ENCODE measurements at regions not wholly inside any gene's neighbourhood (a gene's known extent, or its start where the extent isn't known, plus 50 kb on each side); places are given as distances from the start of the nearest gene placed in this dataset.
"Not testable (repeated sequence)": the region's sequence is repeated elsewhere in the genome, so short reads cannot be mapped to it uniquely, and the experiment has no call there.

DNA sequence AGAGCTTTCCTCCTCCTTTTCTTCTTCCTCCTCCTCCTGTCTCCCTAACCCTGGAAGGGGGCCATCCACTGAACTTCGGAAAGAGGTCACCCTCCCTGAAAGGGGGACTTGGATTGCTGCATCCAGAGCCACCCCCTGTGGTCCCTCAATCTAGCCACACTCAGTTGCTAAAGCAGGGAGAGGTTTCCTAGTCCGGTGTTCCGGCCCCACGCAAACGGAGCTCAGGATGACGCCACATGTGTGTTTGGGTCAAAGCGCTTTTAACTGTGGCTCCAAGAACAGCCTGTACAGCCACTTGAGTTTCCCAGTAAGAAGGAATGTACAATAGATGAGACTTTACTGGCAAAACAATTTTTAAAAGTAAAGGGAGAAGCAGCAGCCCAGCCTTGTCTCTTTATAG, 206.9 kb upstream of the IRF2BP2 start:
- H3K4me3 Mint-ChIP-seq; H2BK12ac ChIP-seq (ENCODE audit: insufficient read length, low read depth, low read length); H3K23me2 ChIP-seq (ENCODE audit: insufficient read length, low read depth, low read length, poor library complexity, severe bottlenecking); H4K91ac ChIP-seq (ENCODE audit: insufficient read length, low read depth, low read length); H3K4me1 ChIP-seq (ENCODE audit: insufficient read depth, low read length); H3K27me3 Mint-ChIP-seq (ENCODE audit: low read depth); H3K4ac ChIP-seq (ENCODE audit: low read depth, low read length); H3K9me3 ChIP-seq (ENCODE audit: control insufficient read depth, low read depth, low read length); H3K27ac ChIP-seq (ENCODE audit: insufficient read length, low read depth, low read length); H2BK120ac ChIP-seq (ENCODE audit: low read depth, low read length, poor library complexity, severe bottlenecking); H3K79me1 ChIP-seq (ENCODE audit: insufficient read depth, low read depth, low read length, poor library complexity, severe bottlenecking); H3K4me2 ChIP-seq (ENCODE audit: insufficient read depth, insufficient read length, low read length); H4K20me1 ChIP-seq (ENCODE audit: control insufficient read depth, insufficient read depth, insufficient read length); H3K9ac ChIP-seq (ENCODE audit: extremely low read depth, insufficient read length, low read length); H3K36me3 Mint-ChIP-seq (ENCODE audit: insufficient read depth in 1 of 3, low read depth in 3 of 3); H3K27me3 ChIP-seq (ENCODE audit: insufficient read depth, low read length); H2BK20ac ChIP-seq (ENCODE audit: low read depth, low read length, poor library complexity, severe bottlenecking); H3K4me1 Mint-ChIP-seq; H2AFZ ChIP-seq (ENCODE audit: low read length); H3K14ac ChIP-seq (ENCODE audit: insufficient read depth, low read length); H2BK5ac ChIP-seq (ENCODE audit: insufficient read length, low read length); H3K79me2 ChIP-seq (ENCODE audit: insufficient read depth, low read length); H3K27ac Mint-ChIP-seq; H3K18ac ChIP-seq (ENCODE audit: insufficient read length, low read depth, low read length); H2BK15ac ChIP-seq (ENCODE audit: low read depth, low read length); H3K23ac ChIP-seq (ENCODE audit: insufficient read length, low read depth, low read length); DNase-seq; H4K5ac ChIP-seq (ENCODE audit: insufficient read length, low read depth, low read length); H4K8ac ChIP-seq (replicated peaks; ENCODE audit: insufficient read length, low read depth, low read length); H3T11ph ChIP-seq (ENCODE audit: low read length); H3K56ac ChIP-seq (ENCODE audit: insufficient read length, low read depth, low read length); H3K9me3 Mint-ChIP-seq; H2AK5ac ChIP-seq (ENCODE audit: insufficient read length, low read length): not testable (repeated sequence)
- no CpG with 5 or more reads among the region's 7 CpGs for WGBS (ENCODE audit: extremely low coverage, insufficient read length, low lambda C conversion rate)

DNA sequence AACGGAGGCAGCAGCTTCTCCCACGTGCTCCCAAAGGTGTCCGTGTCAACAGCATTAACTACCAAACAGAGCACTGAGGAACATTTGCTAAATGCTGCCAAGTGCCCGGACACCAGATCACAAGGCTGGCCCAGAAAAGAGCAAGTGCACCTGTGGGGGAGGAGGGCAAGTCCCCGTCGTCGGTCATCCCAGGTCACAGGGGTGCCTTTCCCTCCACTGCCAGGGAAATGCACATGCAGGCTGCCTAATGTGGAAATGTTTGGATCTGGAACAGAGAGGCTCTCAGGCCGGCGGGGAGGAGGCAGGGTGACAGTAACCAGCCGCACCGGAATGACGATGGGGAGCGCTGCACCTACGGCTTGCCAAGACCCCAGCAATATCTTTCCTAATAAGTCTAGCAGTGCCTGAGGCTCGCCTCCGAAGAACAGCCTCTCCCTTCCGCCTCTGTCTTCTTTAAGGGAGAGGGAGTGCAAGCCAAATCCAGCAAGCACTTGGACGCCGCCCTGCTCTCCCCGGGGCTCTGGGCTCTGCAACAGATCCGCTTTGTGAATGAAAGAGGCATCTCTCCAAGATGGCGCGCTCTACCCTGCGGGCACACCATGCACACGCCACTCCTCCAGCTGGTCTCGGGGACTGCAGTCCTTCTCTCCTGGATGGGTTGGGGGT, 206.3 kb upstream of the IRF2BP2 start:
- H2BK120ac ChIP-seq (ENCODE audit: low read depth, low read length, poor library complexity, severe bottlenecking); H2BK20ac ChIP-seq (ENCODE audit: low read depth, low read length, poor library complexity, severe bottlenecking); H2BK15ac ChIP-seq (ENCODE audit: low read depth, low read length); H3K4me1 ChIP-seq (ENCODE audit: insufficient read depth, low read length); H3K4me1 Mint-ChIP-seq; H3K79me2 ChIP-seq (ENCODE audit: insufficient read depth, low read length); H3K9me3 ChIP-seq (ENCODE audit: control insufficient read depth, low read depth, low read length); H4K91ac ChIP-seq (ENCODE audit: insufficient read length, low read depth, low read length); H3K23me2 ChIP-seq (ENCODE audit: insufficient read length, low read depth, low read length, poor library complexity, severe bottlenecking); H3K27me3 Mint-ChIP-seq (ENCODE audit: low read depth); H3K4me2 ChIP-seq (ENCODE audit: insufficient read depth, insufficient read length, low read length); H4K5ac ChIP-seq (ENCODE audit: insufficient read length, low read depth, low read length); H3K14ac ChIP-seq (ENCODE audit: insufficient read depth, low read length); H4K8ac ChIP-seq (replicated peaks; ENCODE audit: insufficient read length, low read depth, low read length); H2BK12ac ChIP-seq (ENCODE audit: insufficient read length, low read depth, low read length); H3K4me3 Mint-ChIP-seq; H3K4ac ChIP-seq (ENCODE audit: low read depth, low read length); H3K9me3 Mint-ChIP-seq; H3K56ac ChIP-seq (ENCODE audit: insufficient read length, low read depth, low read length); H2AK5ac ChIP-seq (ENCODE audit: insufficient read length, low read length); H3K23ac ChIP-seq (ENCODE audit: insufficient read length, low read depth, low read length); H3K27me3 ChIP-seq (ENCODE audit: insufficient read depth, low read length); H3K27ac ChIP-seq (ENCODE audit: insufficient read length, low read depth, low read length); H3K18ac ChIP-seq (ENCODE audit: insufficient read length, low read depth, low read length); H3K27ac Mint-ChIP-seq; H3K9ac ChIP-seq (ENCODE audit: extremely low read depth, insufficient read length, low read length); H2AFZ ChIP-seq (ENCODE audit: low read length); H3K36me3 Mint-ChIP-seq (ENCODE audit: insufficient read depth in 1 of 3, low read depth in 3 of 3); H2BK5ac ChIP-seq (ENCODE audit: insufficient read length, low read length); H3K79me1 ChIP-seq (ENCODE audit: insufficient read depth, low read depth, low read length, poor library complexity, severe bottlenecking); H4K20me1 ChIP-seq (ENCODE audit: control insufficient read depth, insufficient read depth, insufficient read length); DNase-seq; H3T11ph ChIP-seq (ENCODE audit: low read length): not testable (repeated sequence)
- no CpG with 5 or more reads among the region's 26 CpGs for WGBS (ENCODE audit: extremely low coverage, insufficient read length, low lambda C conversion rate)

Measured in H9 (cell line).